SH-SY5Y (cell line): ENCODE measurements at regions not wholly inside any gene's neighbourhood (a gene's known extent, or its start where the extent isn't known, plus 50 kb on each side); places are given as distances from the start of the nearest gene placed in this dataset.

Source experiments
- GATA2 ChIP-seq: IDR thresholded peaks from 2 replicates; pipeline ENCODE4 v1.6.1; 2011; ENCODE audit warnings: mild to moderate bottlenecking, low read depth, low read length
- GATA3 ChIP-seq: IDR thresholded peaks from 2 replicates; pipeline ENCODE4 v1.6.1; 2011; ENCODE audit warnings: low read depth, mild to moderate bottlenecking, low read length, moderate library complexity

DNA sequence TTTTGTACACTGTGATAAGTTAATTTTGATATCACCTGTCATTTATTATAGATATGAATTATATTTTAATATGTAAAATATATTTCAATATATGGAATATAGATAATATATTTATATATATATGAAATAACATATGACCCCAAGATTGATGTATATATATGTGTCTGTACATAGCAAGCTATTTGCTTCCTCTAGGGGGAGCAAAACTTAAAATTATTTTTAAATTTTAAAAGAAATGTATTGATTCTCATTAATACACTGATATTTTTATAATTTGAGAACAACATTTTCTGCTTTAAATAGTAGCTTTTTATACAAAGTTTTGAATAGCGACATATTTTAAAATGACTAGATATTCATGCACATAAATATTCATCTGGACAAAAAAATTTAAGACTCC, 272.0 kb downstream of the DMRTA1 start:
- TF ChIP-seq GATA3 (no peak), GATA2 (no peak)
